AG09309 (cell line): ENCODE measurements at regions not wholly inside any gene's neighbourhood (a gene's known extent, or its start where the extent isn't known, plus 50 kb on each side); places are given as distances from the start of the nearest gene placed in this dataset.

Experiments
- DNase-seq: peaks from one replicate; pipeline ENCODE4 v3.0.0-alpha.2; 2010; ENCODE audit warnings: low read depth
- H3K4me3 ChIP-seq: 2 replicates; pipeline ENCODE4 v1.5.1; 2011; ENCODE audit warnings: mild to moderate bottlenecking, low read depth, low read length, moderate library complexity; ENCODE audit not compliant: control insufficient read depth
- CTCF ChIP-seq: IDR thresholded peaks from 2 replicates; pipeline ENCODE4 v1.5.1; 2011; ENCODE audit warnings: mild to moderate bottlenecking, low read depth, low read length, inconsistent platforms; ENCODE audit not compliant: insufficient read depth, control insufficient read depth; ENCODE audit errors: missing control alignments

GRCh38 chr3:102125994-102126368 is 276.7 kb downstream of the NFKBIZ start:
- H3K4me3 ChIP-seq, result no peak overlapping the region
- DNase-seq, result no peak
- no peak for TF ChIP-seq CTCF

- no peak overlapping the region for H3K4me3 ChIP-seq
- no peak for TF ChIP-seq CTCF
- DNase-seq, result peak; percentile 39
These were observed 280.7 kb downstream of the NFKBIZ start for GRCh38 chr3:102129760-102130608.

GRCh38 chr3:102132370-102132769 is 283.1 kb downstream of the NFKBIZ start:
- DNase-seq, result no peak
- TF ChIP-seq CTCF, result no peak
- H3K4me3 ChIP-seq, result no peak overlapping the region

GRCh38 chr3:102133376-102133775 is 284.1 kb downstream of the NFKBIZ start:
- no peak overlapping the region for H3K4me3 ChIP-seq
- no peak for DNase-seq
- TF ChIP-seq CTCF, result no peak

GRCh38 chr3:102135316-102135715 is 286.0 kb downstream of the NFKBIZ start:
- no peak for DNase-seq
- no peak for TF ChIP-seq CTCF

GRCh38 chr3:102136183-102136582 is 286.9 kb downstream of the NFKBIZ start:
- H3K4me3 ChIP-seq, result no peak overlapping the region
- no peak for DNase-seq
- TF ChIP-seq CTCF, result no peak

More at GRCh38 chr3:102135316-102135715, 286.0 kb downstream of the NFKBIZ start:
- no peak overlapping the region for H3K4me3 ChIP-seq
